K562 (cell line): ENCODE measurements at regions not wholly inside any gene's neighbourhood (a gene's known extent, or its start where the extent isn't known, plus 50 kb on each side); places are given as distances from the start of the nearest gene placed in this dataset.

Source experiments
- BRD4 ChIP-seq: fragments of 200-600 bp; sonication (generic); IDR thresholded peaks from 2 replicates; pipeline ENCODE4 v1.6.1; 2017; ENCODE audit warnings: inconsistent platforms
- EHMT2 ChIP-seq: fragments of 450-650 bp; IDR thresholded peaks from 2 replicates; pipeline ENCODE4 v1.6.1; 2018; ENCODE audit warnings: antibody characterized with exemption
- NEUROD1 ChIP-seq: fragments of 150-350 bp; IDR thresholded peaks from 2 replicates; pipeline ENCODE4 v1.6.1; 2014; ENCODE audit warnings: borderline replicate concordance, low read length, low read depth; ENCODE audit not compliant: partially characterized antibody
- POLR2A ChIP-seq: fragments of 450-650 bp; conservative IDR thresholded peaks from 2 replicates; pipeline ENCODE4 v1.6.1; 2016
- RCOR1 ChIP-seq, 2 experiments: IDR thresholded peaks; 2 replicates each; pipeline ENCODE4 v1.6.1; 2012; ENCODE audit warnings: low read depth in 2 of 2, low read length in 2 of 2, borderline replicate concordance in 1 of 2, improper control_type of control experiment in 1 of 2
- ZBED1 ChIP-seq: IDR thresholded peaks from 2 replicates; pipeline ENCODE4 v1.6.1; 2014
- ZKSCAN8 ChIP-seq: fragments of 200-800 bp; sonication (Bioruptor generic); IDR thresholded peaks from 2 replicates; pipeline ENCODE4 v1.6.1; 2016; ENCODE audit warnings: missing genetic modification characterization, missing compliant biosample characterization
- TF ChIP-seq, protein P1 (sequence below), 3 experiments: IDR thresholded peaks in 2 of 3; conservative IDR thresholded peaks in 1 of 3; 2 replicates each; pipeline ENCODE4 v1.5.1; 2011 to 2012; ENCODE audit warnings: low read length in 3 of 3, mild to moderate bottlenecking in 3 of 3, control low read depth in 2 of 3, improper control_type of control experiment in 1 of 3, inconsistent platforms in 1 of 3, low read depth in 1 of 3, mixed read lengths in 1 of 3, moderate library complexity in 1 of 3; ENCODE audit not compliant: insufficient read depth in 2 of 3
- TF ChIP-seq, protein P2 (sequence below), 2 experiments: fragments of 450-650 bp in 1 of 2; sonication (generic) in 1 of 2; formaldehyde crosslinking in 1 of 2; IDR thresholded peaks in 1 of 2; conservative IDR thresholded peaks in 1 of 2; 2 replicates each; pipeline versions ENCODE4 v1.6.1 to v1.8.1; 2016 to 2023; ENCODE audit warnings: mild to moderate bottlenecking in 2 of 2, moderate library complexity in 2 of 2, inconsistent platforms in 1 of 2, missing genetic modification reagents in 1 of 2
- TF ChIP-seq, protein P3 (sequence below): sonication (generic); formaldehyde crosslinking; IDR thresholded peaks from 2 replicates; pipeline ENCODE4 v1.8.0; 2022; ENCODE audit warnings: mild to moderate bottlenecking, missing genetic modification reagents, borderline replicate concordance

DNA sequence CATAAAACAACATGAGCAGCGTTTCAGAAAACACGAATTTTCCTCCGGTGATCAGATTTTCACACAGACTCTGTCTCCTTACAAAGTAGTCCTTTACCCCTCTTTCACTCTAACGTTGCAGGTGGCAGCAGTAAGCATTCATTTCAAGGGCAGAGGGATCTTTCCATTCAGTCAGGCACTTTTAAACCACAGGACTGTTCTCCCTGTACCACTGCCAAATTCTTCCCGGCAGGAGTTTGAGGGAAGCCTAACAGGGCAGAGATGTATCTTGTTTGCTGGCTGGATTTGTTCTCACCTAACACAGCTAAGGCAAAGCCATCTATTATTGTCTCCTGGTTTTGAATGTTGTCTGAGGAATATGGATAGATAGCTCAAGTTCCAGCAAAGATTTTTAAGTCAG lies 1187.3 kb upstream of the SEL1L start:
- no peak for TF ChIP-seq ZKSCAN8 (CRISPR knock-in tag)
- TF ChIP-seq, protein P1, sequence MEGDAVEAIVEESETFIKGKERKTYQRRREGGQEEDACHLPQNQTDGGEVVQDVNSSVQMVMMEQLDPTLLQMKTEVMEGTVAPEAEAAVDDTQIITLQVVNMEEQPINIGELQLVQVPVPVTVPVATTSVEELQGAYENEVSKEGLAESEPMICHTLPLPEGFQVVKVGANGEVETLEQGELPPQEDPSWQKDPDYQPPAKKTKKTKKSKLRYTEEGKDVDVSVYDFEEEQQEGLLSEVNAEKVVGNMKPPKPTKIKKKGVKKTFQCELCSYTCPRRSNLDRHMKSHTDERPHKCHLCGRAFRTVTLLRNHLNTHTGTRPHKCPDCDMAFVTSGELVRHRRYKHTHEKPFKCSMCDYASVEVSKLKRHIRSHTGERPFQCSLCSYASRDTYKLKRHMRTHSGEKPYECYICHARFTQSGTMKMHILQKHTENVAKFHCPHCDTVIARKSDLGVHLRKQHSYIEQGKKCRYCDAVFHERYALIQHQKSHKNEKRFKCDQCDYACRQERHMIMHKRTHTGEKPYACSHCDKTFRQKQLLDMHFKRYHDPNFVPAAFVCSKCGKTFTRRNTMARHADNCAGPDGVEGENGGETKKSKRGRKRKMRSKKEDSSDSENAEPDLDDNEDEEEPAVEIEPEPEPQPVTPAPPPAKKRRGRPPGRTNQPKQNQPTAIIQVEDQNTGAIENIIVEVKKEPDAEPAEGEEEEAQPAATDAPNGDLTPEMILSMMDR (IDR thresholded peaks at IDR 0.05 in 2 of 3, conservative IDR thresholded peaks at IDR 0.05 in 1 of 3; ENCODE audit: insufficient read depth in 2 of 3, low read depth in 1 of 3, low read length in 3 of 3), result no peak
- no peak for TF ChIP-seq POLR2A
- no peak for TF ChIP-seq ZBED1
- TF ChIP-seq BRD4, result no peak
- no peak for TF ChIP-seq RCOR1 (IDR thresholded peaks at IDR 0.05; ENCODE audit: borderline replicate concordance in 1 of 2, low read depth in 2 of 2, low read length in 2 of 2)
- TF ChIP-seq, protein P2, sequence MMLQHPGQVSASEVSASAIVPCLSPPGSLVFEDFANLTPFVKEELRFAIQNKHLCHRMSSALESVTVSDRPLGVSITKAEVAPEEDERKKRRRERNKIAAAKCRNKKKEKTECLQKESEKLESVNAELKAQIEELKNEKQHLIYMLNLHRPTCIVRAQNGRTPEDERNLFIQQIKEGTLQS (IDR thresholded peaks at IDR 0.05), result no peak
- TF ChIP-seq, protein P2 (CRISPR knock-in tag; conservative IDR thresholded peaks at IDR 0.05), result no peak
- no peak for TF ChIP-seq EHMT2
- TF ChIP-seq, protein P3, sequence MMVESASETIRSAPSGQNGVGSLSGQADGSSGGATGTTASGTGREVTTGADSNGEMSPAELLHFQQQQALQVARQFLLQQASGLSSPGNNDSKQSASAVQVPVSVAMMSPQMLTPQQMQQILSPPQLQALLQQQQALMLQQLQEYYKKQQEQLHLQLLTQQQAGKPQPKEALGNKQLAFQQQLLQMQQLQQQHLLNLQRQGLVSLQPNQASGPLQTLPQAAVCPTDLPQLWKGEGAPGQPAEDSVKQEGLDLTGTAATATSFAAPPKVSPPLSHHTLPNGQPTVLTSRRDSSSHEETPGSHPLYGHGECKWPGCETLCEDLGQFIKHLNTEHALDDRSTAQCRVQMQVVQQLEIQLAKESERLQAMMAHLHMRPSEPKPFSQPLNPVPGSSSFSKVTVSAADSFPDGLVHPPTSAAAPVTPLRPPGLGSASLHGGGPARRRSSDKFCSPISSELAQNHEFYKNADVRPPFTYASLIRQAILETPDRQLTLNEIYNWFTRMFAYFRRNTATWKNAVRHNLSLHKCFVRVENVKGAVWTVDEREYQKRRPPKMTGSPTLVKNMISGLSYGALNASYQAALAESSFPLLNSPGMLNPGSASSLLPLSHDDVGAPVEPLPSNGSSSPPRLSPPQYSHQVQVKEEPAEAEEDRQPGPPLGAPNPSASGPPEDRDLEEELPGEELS (CRISPR knock-in tag), result no peak
- TF ChIP-seq NEUROD1, result no peak
